Neutrophil (primary cell): ENCODE measurements at regions not wholly inside any gene's neighbourhood (a gene's known extent, or its start where the extent isn't known, plus 50 kb on each side); places are given as distances from the start of the nearest gene placed in this dataset.
A peak's percentile ranks its signal among the peaks of the same experiment; 100 is the strongest.

Experiments
- H3K27ac ChIP-seq: fragments of 200-600 bp; sonication (generic); 2 replicates; pipeline ENCODE4 v1.5.1; 2016; ENCODE audit warnings: mild to moderate bottlenecking, moderate library complexity
- H3K27me3 ChIP-seq: fragments of 200-600 bp; sonication (generic); 2 replicates; pipeline ENCODE4 v1.6.0; 2016; ENCODE audit warnings: mild to moderate bottlenecking
- H3K36me3 ChIP-seq: fragments of 200-600 bp; sonication (generic); 2 replicates; pipeline ENCODE4 v1.5.1; 2017
- H3K4me1 ChIP-seq, 2 experiments: fragments of 200-600 bp in 1 of 2; sonication (generic) in 1 of 2; 1 replicate in 1 of 2; 2 replicates in 1 of 2; pipeline versions ENCODE4 v1.5.1 to v1.6.1; 2013 to 2016; ENCODE audit warnings: low read depth in 1 of 2, low read length in 1 of 2, mild to moderate bottlenecking in 1 of 2, moderate library complexity in 1 of 2; ENCODE audit not compliant: control insufficient read depth in 1 of 2, insufficient read depth in 1 of 2
- H3K4me3 ChIP-seq, 2 experiments: fragments of 200-600 bp in 1 of 2; sonication (generic) in 1 of 2; 1 replicate in 1 of 2; 2 replicates in 1 of 2; pipeline ENCODE4 v1.5.1; 2013 to 2016; ENCODE audit warnings: low read depth in 1 of 2, low read length in 1 of 2, mild to moderate bottlenecking in 1 of 2, moderate library complexity in 1 of 2
- H3K9me3 ChIP-seq: fragments of 200-600 bp; sonication (generic); 2 replicates; pipeline ENCODE4 v1.5.1; 2016
- CTCF ChIP-seq: fragments of 200-600 bp; sonication (generic); IDR thresholded peaks from 2 replicates; pipeline ENCODE4 v1.5.1; 2016; ENCODE audit warnings: antibody characterized with exemption

- H3K36me3 ChIP-seq, result no peaks in the 10 kb centered on the region
- H3K27ac ChIP-seq, result peak overlapping the region; percentile 81
- peaks cover 17% of the 10 kb centered on the region for H3K27me3 ChIP-seq
- H3K4me1 ChIP-seq, result peaks cover 39 to 43% of the 10 kb centered on the region in 2 experiments
- TF ChIP-seq CTCF, result no peak
- no peaks in the 10 kb centered on the region for H3K9me3 ChIP-seq
- peak overlapping the region; percentile 38 to 39 for H3K4me3 ChIP-seq
Observed at GRCh38 chr10:7484456-7485243, 73.8 kb upstream of the SFMBT2 start.

- H3K27me3 ChIP-seq, result peaks cover 14% of the 10 kb centered on the region
- no peaks in the 10 kb centered on the region for H3K36me3 ChIP-seq
- no peak overlapping the region for H3K4me3 ChIP-seq
- peak overlapping the region; percentile 81 for H3K27ac ChIP-seq
- TF ChIP-seq CTCF, result no peak
- H3K4me1 ChIP-seq, result peaks cover 39 to 43% of the 10 kb centered on the region in 2 experiments
- H3K9me3 ChIP-seq, result no peaks in the 10 kb centered on the region
Observed at GRCh38 chr10:7483848-7484247, 73.0 kb upstream of the SFMBT2 start.

- Histone ChIP-seq H3K27ac (no peak overlapping the region), H3K36me3 (no peaks in the 10 kb centered on the region), H3K4me1 (peaks cover 39% of the 10 kb centered on the region in 2 experiments), H3K9me3 (no peaks in the 10 kb centered on the region), H3K4me3 (no peak overlapping the region), H3K27me3 (peaks cover 10% of the 10 kb centered on the region)
- no peak for TF ChIP-seq CTCF
Observed at GRCh38 chr10:7482992-7483391, 72.2 kb upstream of the SFMBT2 start.

- no peak overlapping the region for H3K4me3 ChIP-seq
- peaks cover 3% of the 10 kb centered on the region for H3K27me3 ChIP-seq
- peaks cover 39% of the 10 kb centered on the region in 2 experiments for H3K4me1 ChIP-seq
- H3K36me3 ChIP-seq, result no peaks in the 10 kb centered on the region
- peak overlapping the region; percentile 67 for H3K27ac ChIP-seq
- no peak for TF ChIP-seq CTCF
- H3K9me3 ChIP-seq, result no peaks in the 10 kb centered on the region
Observed at GRCh38 chr10:7481368-7481765, 70.5 kb upstream of the SFMBT2 start.

- Histone ChIP-seq H3K4me1 (peaks cover 39% of the 10 kb centered on the region in 2 experiments), H3K9me3 (no peaks in the 10 kb centered on the region), H3K27ac (peak overlapping the region; percentile 67), H3K27me3 (peaks cover 5% of the 10 kb centered on the region), H3K4me3 (no peak overlapping the region), H3K36me3 (no peaks in the 10 kb centered on the region)
- TF ChIP-seq CTCF, result no peak
Observed at GRCh38 chr10:7480742-7481367, 70.0 kb upstream of the SFMBT2 start.
